Spleen (tissue), 11 donors: ENCODE measurements at regions not wholly inside any gene's neighbourhood (a gene's known extent, or its start where the extent isn't known, plus 50 kb on each side); places are given as distances from the start of the nearest gene placed in this dataset.

Experiments
- DNase-seq: peaks from one replicate; pipeline ENCODE4 v3.0.0-alpha.2; 2020
- H3K27ac ChIP-seq, 8 donors: fragments of 200-600 bp; sonication (generic) in 7 of 8; 1 replicate in 4 of 8; 2 replicates in 4 of 8; pipeline versions ENCODE4 v1.5.0 to v1.8.0; 2016 to 2021; ENCODE audit warnings: inconsistent platforms in 4 of 8, mild to moderate bottlenecking in 4 of 8, moderate library complexity in 1 of 8
- H3K27me3 ChIP-seq, 7 donors: fragments of 200-600 bp; sonication (generic) in 6 of 7; replicated peaks in 1 of 7; 1 replicate in 4 of 7; 2 replicates in 3 of 7; pipeline versions ENCODE4 v1.5.0 to v1.8.0; 2016 to 2021; ENCODE audit warnings: inconsistent platforms in 3 of 7, mild to moderate bottlenecking in 1 of 7
- H3K36me3 ChIP-seq, 6 donors: fragments of 200-600 bp; sonication (generic) in 5 of 6; 1 replicate in 4 of 6; 2 replicates in 2 of 6; pipeline versions ENCODE4 v1.5.0 to v1.8.0; 2016 to 2021; ENCODE audit warnings: inconsistent platforms in 2 of 6
- H3K4me1 ChIP-seq, 6 donors: fragments of 200-600 bp; sonication (generic) in 5 of 6; 1 replicate in 3 of 6; 2 replicates in 3 of 6; pipeline versions ENCODE4 v1.5.0 to v1.8.0; 2016 to 2021; ENCODE audit warnings: inconsistent platforms in 3 of 6
- H3K4me3 ChIP-seq, 8 donors: fragments of 200-600 bp; sonication (generic) in 7 of 8; 1 replicate in 4 of 8; 2 replicates in 4 of 8; pipeline versions ENCODE4 v1.5.0 to v1.8.0; 2016 to 2021; ENCODE audit warnings: inconsistent platforms in 4 of 8, mild to moderate bottlenecking in 4 of 8, moderate library complexity in 2 of 8
- H3K9me3 ChIP-seq, 8 donors: fragments of 200-600 bp; sonication (generic) in 7 of 8; 1 replicate in 4 of 8; 2 replicates in 4 of 8; pipeline versions ENCODE4 v1.5.0 to v1.8.0; 2016 to 2021; ENCODE audit warnings: inconsistent platforms in 4 of 8
- POLR2A ChIP-seq, 3 donors: fragments of 450-650 bp; IDR thresholded peaks; one replicate each; pipeline ENCODE4 v1.5.1; 2017; ENCODE audit warnings: antibody characterized with exemption in 3 of 3, mild to moderate bottlenecking in 1 of 3
- POLR2AphosphoS5 ChIP-seq, 3 donors: sonication (generic); formaldehyde crosslinking; IDR thresholded peaks; one replicate each; pipeline ENCODE4 v1.5.1; 2017; ENCODE audit warnings: antibody characterized with exemption in 3 of 3
- WGBS, 5 donors: extraction: QIAGEN DNeasy Blood & Tissue Kit in 3 of 5; methylation state at CpG; one replicate each; pipeline versions ENCODE4 v1.1.5 to v1.1.7; 2013 to 2018; 5-methylcytosine and 5-hydroxymethylcytosine counted together
- intact Hi-C: fragments of 100-400 bp; cut with DNase I; formaldehyde crosslinking; loops from one replicate; pipeline ENCODE4 v1.15.0; 2023; ENCODE audit warnings: low total_unique reads
- TF ChIP-seq, protein P1 (sequence below), 11 experiments: fragments of 200-600 bp in 7 of 11; fragments of 450-650 bp in 4 of 11; sonication (generic) in 4 of 11; IDR thresholded peaks in 8 of 11; conservative IDR thresholded peaks in 3 of 11; 1 replicate in 7 of 11; 2 replicates in 4 of 11; pipeline versions ENCODE4 v1.4.0 to v1.8.0; 2016 to 2021; ENCODE audit warnings: antibody characterized with exemption in 11 of 11, inconsistent platforms in 4 of 11, mild to moderate bottlenecking in 1 of 11
- donor health status: healthy with polysubstance abuse.
- donor health status: DM: no; HTN: no; CAD: no; lungs with moderate emphysema.
- donor health status: DM: no; HTN: no; CAD: no.
- donor health status: Bipolar disorder and iron deficiency.
- donor health status: healthy.
- donor health status: DM: no; HTN: no; CAD: no.
- donor health status: DM: yes; HTN: yes; CAD: no.

DNA sequence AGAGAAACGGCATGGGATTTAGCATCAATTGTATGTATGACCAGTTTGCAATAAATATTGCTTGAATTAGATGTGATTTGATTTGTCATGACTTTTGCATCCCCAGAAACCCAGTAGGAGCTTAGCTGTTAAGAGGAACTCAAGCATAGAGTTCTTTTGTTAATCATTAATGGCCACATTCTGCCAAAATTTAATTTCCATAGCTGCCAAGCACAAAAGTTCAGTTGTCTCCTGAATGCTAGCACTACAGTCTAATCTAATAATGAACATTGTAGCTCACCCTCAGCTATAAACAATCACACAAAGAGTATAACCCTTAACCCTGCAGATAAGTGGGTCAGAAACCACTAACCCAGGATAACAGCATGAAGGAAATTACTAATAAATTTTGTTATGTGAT, 169.8 kb upstream of the GRAMD2B start:
- DNase-seq, result no peak
- no peaks in the 10 kb centered on the region for H3K36me3 ChIP-seq
- WGBS, 5 donors, result 75 to 93% (median 86%) methylated on average over 1 of the region's 1 CpG
- no peaks in the 10 kb centered on the region for H3K4me1 ChIP-seq
- H3K27me3 ChIP-seq, result no peaks in the 10 kb centered on the region
- intact Hi-C loops, result no loop called here
- no peak overlapping the region for H3K4me3 ChIP-seq
- peaks cover 0 to 24% (median 14%) of the 10 kb centered on the region in 8 donors for H3K9me3 ChIP-seq
- TF ChIP-seq, protein P1, sequence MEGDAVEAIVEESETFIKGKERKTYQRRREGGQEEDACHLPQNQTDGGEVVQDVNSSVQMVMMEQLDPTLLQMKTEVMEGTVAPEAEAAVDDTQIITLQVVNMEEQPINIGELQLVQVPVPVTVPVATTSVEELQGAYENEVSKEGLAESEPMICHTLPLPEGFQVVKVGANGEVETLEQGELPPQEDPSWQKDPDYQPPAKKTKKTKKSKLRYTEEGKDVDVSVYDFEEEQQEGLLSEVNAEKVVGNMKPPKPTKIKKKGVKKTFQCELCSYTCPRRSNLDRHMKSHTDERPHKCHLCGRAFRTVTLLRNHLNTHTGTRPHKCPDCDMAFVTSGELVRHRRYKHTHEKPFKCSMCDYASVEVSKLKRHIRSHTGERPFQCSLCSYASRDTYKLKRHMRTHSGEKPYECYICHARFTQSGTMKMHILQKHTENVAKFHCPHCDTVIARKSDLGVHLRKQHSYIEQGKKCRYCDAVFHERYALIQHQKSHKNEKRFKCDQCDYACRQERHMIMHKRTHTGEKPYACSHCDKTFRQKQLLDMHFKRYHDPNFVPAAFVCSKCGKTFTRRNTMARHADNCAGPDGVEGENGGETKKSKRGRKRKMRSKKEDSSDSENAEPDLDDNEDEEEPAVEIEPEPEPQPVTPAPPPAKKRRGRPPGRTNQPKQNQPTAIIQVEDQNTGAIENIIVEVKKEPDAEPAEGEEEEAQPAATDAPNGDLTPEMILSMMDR (IDR thresholded peaks at IDR 0.05 in 8 of 11, conservative IDR thresholded peaks at IDR 0.05 in 3 of 11), result no peak
- TF ChIP-seq POLR2AphosphoS5 (IDR thresholded peaks at IDR 0.05) (no peak), POLR2A (IDR thresholded peaks at IDR 0.05) (no peak)
- no peak overlapping the region for H3K27ac ChIP-seq

DNA sequence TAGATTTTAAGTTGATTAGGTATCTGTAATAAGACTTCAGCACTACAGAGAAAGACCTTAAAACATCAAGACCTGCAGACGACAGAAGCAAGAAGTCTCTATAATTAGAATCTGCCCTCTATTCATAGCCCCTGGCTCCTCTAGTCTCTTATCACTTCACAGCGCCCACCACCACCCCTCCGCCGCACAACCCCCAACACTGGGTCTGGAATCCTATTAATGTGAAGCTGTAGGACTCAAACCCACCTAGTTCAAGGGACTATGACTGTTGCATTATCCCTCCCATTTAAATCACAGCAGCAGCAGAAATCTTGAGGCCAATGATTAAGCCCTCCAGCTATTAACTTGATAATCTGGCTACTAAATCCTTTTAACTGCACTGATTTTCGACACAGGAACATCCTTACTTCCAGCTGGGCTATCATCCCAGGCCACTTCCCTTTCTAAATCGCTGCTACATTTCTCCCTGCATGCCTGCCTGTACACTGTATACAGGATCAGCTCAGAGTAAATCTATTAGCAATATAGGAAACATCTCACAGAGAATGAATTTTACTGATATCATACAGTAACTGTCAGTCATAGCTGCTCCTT, 159.5 kb upstream of the GRAMD2B start:
- H3K36me3 ChIP-seq, result no peaks in the 10 kb centered on the region
- H3K27me3 ChIP-seq, result no peaks in the 10 kb centered on the region
- peaks cover 0 to 17% (median 11%) of the 10 kb centered on the region in 8 donors for H3K9me3 ChIP-seq
- no peaks in the 10 kb centered on the region for H3K4me1 ChIP-seq
- H3K4me3 ChIP-seq, result no peak overlapping the region
- intact Hi-C loops, result no loop called here
- WGBS, 5 donors, result 64 to 75% (median 73%) methylated on average over 6 of the region's 6 CpGs
- no peak overlapping the region for H3K27ac ChIP-seq
- no peak for DNase-seq
- TF ChIP-seq POLR2AphosphoS5 (IDR thresholded peaks at IDR 0.05) (no peak), POLR2A (IDR thresholded peaks at IDR 0.05) (no peak)
- TF ChIP-seq, protein P1 (IDR thresholded peaks at IDR 0.05 in 8 of 11, conservative IDR thresholded peaks at IDR 0.05 in 3 of 11), result no peak

DNA sequence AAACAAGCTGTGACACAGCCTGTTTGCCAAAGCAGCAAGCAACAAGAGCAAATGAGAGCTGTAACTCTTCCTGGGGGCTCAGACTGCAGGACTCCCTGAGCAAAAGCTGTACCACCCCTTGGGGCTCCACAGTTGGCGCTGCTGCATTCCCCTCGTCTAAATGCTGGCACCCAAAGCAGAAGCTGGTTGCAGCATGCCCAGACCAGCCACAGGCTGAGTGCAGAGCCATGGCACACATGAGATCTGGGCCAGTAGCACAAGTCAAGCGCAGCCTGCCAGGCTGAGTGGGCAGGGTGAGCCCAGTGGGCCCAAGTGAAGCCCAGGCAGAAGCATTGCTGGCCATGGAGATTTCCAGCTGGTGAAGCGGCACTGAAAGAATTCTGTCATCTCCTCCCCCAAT, 157.3 kb upstream of the GRAMD2B start:
- intact Hi-C loops, result no loop called here
- WGBS, 5 donors, result 58 to 100% (median 66%) methylated on average over 2 to 4 of the region's 4 CpGs
- TF ChIP-seq, protein P1 (IDR thresholded peaks at IDR 0.05 in 8 of 11, conservative IDR thresholded peaks at IDR 0.05 in 3 of 11), result no peak
- TF ChIP-seq POLR2A (IDR thresholded peaks at IDR 0.05) (no peak), POLR2AphosphoS5 (IDR thresholded peaks at IDR 0.05) (no peak)
- H3K9me3 ChIP-seq, result peaks cover 0 to 6% (median 0%) of the 10 kb centered on the region in 8 donors
- no peaks in the 10 kb centered on the region for H3K4me1 ChIP-seq
- no peak overlapping the region for H3K27ac ChIP-seq
- no peaks in the 10 kb centered on the region for H3K36me3 ChIP-seq
- no peaks in the 10 kb centered on the region for H3K27me3 ChIP-seq
- H3K4me3 ChIP-seq, result no peak overlapping the region
- peak; percentile 64 for DNase-seq

DNA sequence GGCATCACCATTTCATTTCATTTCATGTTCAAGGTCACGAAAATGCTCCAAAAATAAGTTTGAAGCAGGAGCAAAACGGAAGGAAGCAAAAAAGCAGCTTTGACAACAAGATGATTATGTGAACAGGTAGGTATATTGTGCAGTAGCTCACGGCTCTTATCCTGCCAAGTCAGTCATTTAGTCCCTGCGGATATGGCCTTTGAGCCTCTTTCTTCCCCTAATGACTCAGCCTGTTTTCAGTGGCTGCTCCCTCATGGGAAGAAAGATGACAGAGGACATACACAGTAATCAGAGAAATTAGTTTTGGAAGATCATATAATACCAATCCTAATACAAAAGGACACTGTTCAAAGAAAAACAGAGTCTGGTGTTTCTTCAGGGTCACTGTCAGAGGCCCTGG, 155.8 kb upstream of the GRAMD2B start:
- 50 to 78% (median 67%) methylated on average over 4 of the region's 4 CpGs for WGBS, 5 donors
- H3K36me3 ChIP-seq, result no peaks in the 10 kb centered on the region
- TF ChIP-seq POLR2A (IDR thresholded peaks at IDR 0.05) (no peak), POLR2AphosphoS5 (IDR thresholded peaks at IDR 0.05) (no peak)
- TF ChIP-seq, protein P1 (IDR thresholded peaks at IDR 0.05 in 8 of 11, conservative IDR thresholded peaks at IDR 0.05 in 3 of 11), result no peak
- H3K9me3 ChIP-seq, result peaks cover 0 to 3% (median 0%) of the 10 kb centered on the region in 8 donors
- intact Hi-C loops, result no loop called here
- H3K27ac ChIP-seq, result no peak overlapping the region
- no peaks in the 10 kb centered on the region for H3K4me1 ChIP-seq
- no peaks in the 10 kb centered on the region for H3K27me3 ChIP-seq
- no peak for DNase-seq
- H3K4me3 ChIP-seq, result no peak overlapping the region
